Epithelial cell of esophagus (primary cell): ENCODE measurements at regions not wholly inside any gene's neighbourhood (a gene's known extent, or its start where the extent isn't known, plus 50 kb on each side); places are given as distances from the start of the nearest gene placed in this dataset.
A peak's percentile ranks its signal among the peaks of the same experiment; 100 is the strongest.

Experiments used
- DNase-seq: peaks from one replicate; pipeline ENCODE4 v3.0.0; 2010; ENCODE audit warnings: low read depth
- H3K4me3 ChIP-seq: 2 replicates; pipeline ENCODE4 v1.5.1; 2011; ENCODE audit warnings: mild to moderate bottlenecking, low read length, control low read depth
- TF ChIP-seq, protein P1 (sequence below): IDR thresholded peaks from 2 replicates; pipeline ENCODE4 v1.5.1; 2011; ENCODE audit warnings: low read depth, mild to moderate bottlenecking, low read length, control low read depth, inconsistent platforms; ENCODE audit not compliant: insufficient read depth; ENCODE audit errors: missing control alignments

DNA sequence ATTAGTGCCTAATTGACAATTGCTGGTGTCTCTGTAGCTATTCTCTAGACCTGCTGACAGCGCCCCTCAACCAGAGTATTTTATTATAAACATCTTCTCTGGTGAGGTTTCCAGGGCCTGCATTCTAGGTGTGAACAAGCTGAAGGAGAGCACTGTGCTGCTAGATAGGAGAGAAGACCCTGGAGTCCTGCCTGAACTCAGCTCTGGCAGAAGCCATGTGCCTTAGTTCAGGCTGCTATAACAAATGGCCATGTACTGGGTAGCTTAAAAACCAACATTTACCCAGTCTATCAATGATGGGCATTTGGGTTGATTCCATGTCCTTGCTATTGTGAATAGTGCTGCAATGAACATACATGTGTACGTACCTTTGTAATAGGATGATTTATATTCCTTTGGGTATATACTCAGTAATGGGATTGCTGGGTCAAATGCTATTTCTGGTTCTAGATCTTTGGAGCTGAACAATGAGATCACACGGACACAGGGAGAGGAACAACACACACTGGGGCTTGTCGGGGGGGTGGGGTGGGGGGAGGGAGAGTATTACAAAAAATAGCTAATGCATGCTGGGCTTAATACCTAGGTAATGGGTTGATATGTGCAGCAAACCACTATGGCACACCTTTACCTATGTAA, 185.5 kb upstream of the CPEB2 start:
- no peak for DNase-seq
- TF ChIP-seq, protein P1, sequence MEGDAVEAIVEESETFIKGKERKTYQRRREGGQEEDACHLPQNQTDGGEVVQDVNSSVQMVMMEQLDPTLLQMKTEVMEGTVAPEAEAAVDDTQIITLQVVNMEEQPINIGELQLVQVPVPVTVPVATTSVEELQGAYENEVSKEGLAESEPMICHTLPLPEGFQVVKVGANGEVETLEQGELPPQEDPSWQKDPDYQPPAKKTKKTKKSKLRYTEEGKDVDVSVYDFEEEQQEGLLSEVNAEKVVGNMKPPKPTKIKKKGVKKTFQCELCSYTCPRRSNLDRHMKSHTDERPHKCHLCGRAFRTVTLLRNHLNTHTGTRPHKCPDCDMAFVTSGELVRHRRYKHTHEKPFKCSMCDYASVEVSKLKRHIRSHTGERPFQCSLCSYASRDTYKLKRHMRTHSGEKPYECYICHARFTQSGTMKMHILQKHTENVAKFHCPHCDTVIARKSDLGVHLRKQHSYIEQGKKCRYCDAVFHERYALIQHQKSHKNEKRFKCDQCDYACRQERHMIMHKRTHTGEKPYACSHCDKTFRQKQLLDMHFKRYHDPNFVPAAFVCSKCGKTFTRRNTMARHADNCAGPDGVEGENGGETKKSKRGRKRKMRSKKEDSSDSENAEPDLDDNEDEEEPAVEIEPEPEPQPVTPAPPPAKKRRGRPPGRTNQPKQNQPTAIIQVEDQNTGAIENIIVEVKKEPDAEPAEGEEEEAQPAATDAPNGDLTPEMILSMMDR: no peak
- H3K4me3 ChIP-seq: no peak overlapping the region

DNA sequence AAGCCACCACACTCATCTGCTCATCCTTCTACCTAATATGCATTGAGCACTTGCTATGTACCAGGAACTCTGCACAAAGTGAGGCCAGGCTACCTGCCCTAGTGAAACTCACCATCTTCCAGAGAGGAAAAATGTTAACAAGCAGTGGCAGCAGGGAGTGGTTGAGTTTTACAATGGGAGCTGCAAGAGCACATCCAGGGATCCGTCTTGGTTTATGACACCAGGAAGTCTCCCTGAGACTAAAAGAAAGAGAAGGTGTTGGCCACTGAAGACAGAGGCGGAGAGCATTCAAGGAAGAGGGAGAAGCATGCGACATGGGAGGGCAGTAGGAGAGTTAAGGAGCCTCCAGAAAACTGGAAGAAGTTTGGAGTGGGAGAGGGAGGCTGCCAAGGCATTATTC, 178.1 kb upstream of the CPEB2 start:
- H3K4me3 ChIP-seq: no peak overlapping the region
- TF ChIP-seq, protein P1: no peak
- DNase-seq: no peak

DNA sequence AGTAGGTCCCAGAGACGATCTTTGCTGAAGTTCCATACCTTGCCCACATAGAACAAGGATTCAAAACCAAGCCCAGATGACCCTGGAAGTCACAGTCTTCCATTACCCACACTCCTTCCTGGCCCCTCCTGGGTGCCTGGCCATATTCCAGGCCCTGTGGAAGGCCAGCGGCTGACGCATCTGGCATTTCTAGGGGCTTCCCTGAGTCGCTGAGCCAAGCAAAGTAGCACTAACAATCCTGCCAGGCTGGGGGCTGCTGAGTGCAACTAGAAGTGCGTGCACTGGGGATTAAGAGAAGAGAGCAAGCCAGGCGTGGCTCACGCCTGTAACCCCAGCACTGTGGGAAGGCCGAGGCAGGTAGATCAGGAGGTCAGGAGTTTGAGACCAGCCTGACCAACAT, 175.2 kb upstream of the CPEB2 start:
- TF ChIP-seq, protein P1: no peak
- no peak for DNase-seq

DNA sequence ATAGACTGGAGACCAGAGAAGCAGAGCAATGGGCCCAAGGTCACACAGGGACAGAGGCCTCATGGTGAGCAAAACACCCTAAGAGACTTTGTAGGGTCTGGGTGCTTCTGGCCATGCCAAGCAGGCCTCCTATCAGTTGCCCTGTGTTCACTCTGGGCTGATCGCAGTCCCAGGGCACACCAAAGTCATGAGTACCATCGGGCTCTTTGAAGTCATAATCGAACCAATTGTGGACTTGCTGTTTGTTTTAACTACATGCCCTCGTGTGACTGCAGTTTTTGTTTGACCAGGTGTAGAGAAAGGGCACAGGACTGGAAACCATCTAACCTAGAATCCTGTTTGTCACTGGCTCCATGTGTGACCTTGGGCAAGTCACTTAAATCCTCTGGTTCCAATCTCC, 172.5 kb upstream of the CPEB2 start:
- no peak for DNase-seq
- no peak overlapping the region for H3K4me3 ChIP-seq
- TF ChIP-seq, protein P1: no peak

More for the DNA sequence above, 175.2 kb upstream of the CPEB2 start:
- H3K4me3 ChIP-seq: no peak overlapping the region

DNA sequence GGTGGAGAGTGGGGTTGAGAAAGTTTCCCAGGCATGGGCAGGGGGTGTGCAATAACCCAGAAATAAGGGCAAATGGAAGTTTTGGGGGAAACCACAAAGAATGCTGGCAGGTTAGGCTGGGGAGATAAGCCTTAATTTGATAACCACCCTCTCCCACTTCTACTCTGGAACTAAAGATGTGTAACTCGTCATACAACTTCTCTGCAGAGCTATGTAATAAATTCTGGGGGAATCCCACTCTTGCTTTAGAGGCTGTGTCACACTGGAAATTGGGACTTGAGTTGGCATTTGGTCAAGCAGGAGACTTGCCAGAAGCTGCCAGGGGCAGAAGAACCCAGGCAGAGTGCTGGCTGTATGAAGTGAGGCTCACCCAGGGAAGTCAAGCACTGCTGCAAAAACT, 170.9 kb upstream of the CPEB2 start:
- H3K4me3 ChIP-seq: no peak overlapping the region
- TF ChIP-seq, protein P1: no peak
- DNase-seq: peak; percentile 58

DNA sequence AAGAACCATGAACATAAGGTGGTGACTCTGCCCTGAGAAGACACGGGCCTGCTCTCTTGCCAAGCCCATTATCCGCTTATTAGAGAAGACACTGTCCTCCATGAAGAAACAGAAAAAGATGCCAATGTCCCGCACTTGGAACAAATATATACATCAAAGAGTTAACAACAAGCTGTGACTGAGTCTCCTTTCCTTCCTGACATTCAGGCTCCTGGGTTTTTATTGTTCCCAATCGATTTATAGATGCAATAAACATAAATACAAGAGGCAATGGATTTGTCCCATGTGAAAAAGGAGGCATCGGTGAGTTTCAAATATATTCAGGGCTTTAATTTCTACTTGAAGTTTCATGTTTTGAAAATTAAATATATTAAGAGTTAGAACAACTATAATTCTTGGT, 169.2 kb upstream of the CPEB2 start:
- no peak for DNase-seq
- TF ChIP-seq, protein P1: no peak
- no peak overlapping the region for H3K4me3 ChIP-seq

DNA sequence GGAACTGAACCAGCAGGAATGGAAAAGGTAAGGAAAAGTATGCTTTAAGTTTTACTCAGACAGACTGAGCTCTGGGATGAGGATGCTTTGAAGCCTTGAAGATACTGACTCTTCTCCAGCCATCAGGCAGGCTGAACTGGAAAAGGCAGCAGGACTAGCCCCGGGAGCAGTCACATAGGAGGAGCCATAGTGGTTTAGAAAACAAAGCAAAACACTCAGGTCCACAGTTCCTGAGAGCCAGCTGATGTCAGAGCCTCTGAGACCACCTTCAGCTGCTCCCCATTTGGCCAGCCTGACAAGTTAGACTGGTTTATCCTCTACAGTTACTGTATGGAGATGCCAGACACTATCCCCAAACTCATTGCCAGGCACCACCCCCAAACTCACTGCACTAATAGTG, 167.9 kb upstream of the CPEB2 start:
- DNase-seq: peak; percentile 59
- TF ChIP-seq, protein P1: no peak
- no peak overlapping the region for H3K4me3 ChIP-seq
